K562 (cell line): ENCODE measurements at regions not wholly inside any gene's neighbourhood (a gene's known extent, or its start where the extent isn't known, plus 50 kb on each side); places are given as distances from the start of the nearest gene placed in this dataset.

Experiments used
- ATAC-seq: fragments of 200-7000 bp; cut with Tn5 transposase; 3 replicates; pipeline ENCODE4 v1.9.1; 2020; ENCODE audit warnings: moderate library complexity
- BruUV-seq: library from RNA; stranded (reverse); fragments of 400-500 nt; replicated peaks from 2 replicates; lab custom pipeline; 2021; lab: Mats Ljungman, UMichigan
- CTCF ChIA-PET: fragments of 300-600 bp; formaldehyde crosslinking; extraction: SDS; loops from one replicate; lab custom pipeline; 2021; ENCODE audit warnings: low intra/inter-chr PET ratio; lab: Yijun Ruan, JAX
- POLR2A ChIA-PET: fragments of 300-600, 350-650 bp; sonication (Branson Sonifier 250); formaldehyde crosslinking; extraction: SDS; loops from one replicate; lab custom pipeline; 2021; ENCODE audit warnings: antibody characterized with exemption, inconsistent platforms; lab: Yijun Ruan, JAX
- DNase-seq, 4 experiments: peaks; one replicate each; pipeline versions ENCODE4 v3.0.0 to v3.0.0-alpha.2; 2011 to 2018; ENCODE audit warnings: low spot score in 3 of 4, mixed read lengths in 3 of 4; ENCODE audit errors: extremely low read depth in 1 of 4
- FAIRE-seq: peaks from 2 replicates; lab custom pipeline; 2011; peaks lifted over from hg19 to GRCh38; lab: Jason Lieb, UNC
- H2AFZ ChIP-seq: 2 replicates; pipeline ENCODE4 v1.6.0; 2011; ENCODE audit warnings: low read depth, low read length, control low read depth, inconsistent platforms
- H3K27ac ChIP-seq: fragments of 200-600 bp; 3 replicates; pipeline ENCODE4 v1.8.0; 2011; ENCODE audit warnings: low read depth, mild to moderate bottlenecking, control low read depth, inconsistent platforms, low read length, moderate library complexity, mixed read lengths; ENCODE audit errors: extremely low read depth
- H3K27me3 ChIP-seq, 2 experiments: fragments of 300-600 bp in 1 of 2; 2 replicates in 1 of 2; 3 replicates in 1 of 2; pipeline versions ENCODE4 v1.6.0 to v1.8.0; 2011; ENCODE audit warnings: inconsistent platforms in 2 of 2, low read length in 2 of 2, mild to moderate bottlenecking in 1 of 2, mixed read lengths in 1 of 2, moderate library complexity in 1 of 2; ENCODE audit not compliant: control insufficient read depth in 2 of 2, insufficient read depth in 2 of 2
- H3K36me3 ChIP-seq: fragments of 300-600 bp; 3 replicates; pipeline ENCODE4 v1.8.0; 2011; ENCODE audit warnings: mild to moderate bottlenecking, low read length, inconsistent platforms; ENCODE audit not compliant: control insufficient read depth, insufficient read depth
- H3K4me1 ChIP-seq, 2 experiments: fragments of 200-600 bp in 1 of 2; replicated peaks in 1 of 2; 2 replicates in 1 of 2; 3 replicates in 1 of 2; pipeline versions ENCODE4 v1.5.1 to v1.8.0; 2011; ENCODE audit warnings: inconsistent platforms in 2 of 2, low read length in 2 of 2, mild to moderate bottlenecking in 1 of 2, mixed read lengths in 1 of 2, moderate library complexity in 1 of 2; ENCODE audit not compliant: control insufficient read depth in 2 of 2, insufficient read depth in 2 of 2
- H3K4me2 ChIP-seq: 2 replicates; pipeline ENCODE4 v1.6.1; 2011; ENCODE audit warnings: low read length, control low read depth, inconsistent platforms, mixed read lengths; ENCODE audit not compliant: insufficient read depth
- H3K4me3 ChIP-seq: fragments of 200-600 bp; sonication (generic), shearing (Covaris generic); 2 replicates; pipeline ENCODE4 v1.5.1; 2016; ENCODE audit warnings: control low read depth, inconsistent platforms
- H3K79me2 ChIP-seq: fragments of 200-600 bp; 3 replicates; pipeline ENCODE4 v1.8.0; 2011; ENCODE audit warnings: low read length, inconsistent platforms; ENCODE audit not compliant: control insufficient read depth, insufficient read depth
- H3K9ac ChIP-seq, 2 experiments: 2 replicates each; pipeline versions ENCODE4 v1.6.0 to v1.6.1; 2011; ENCODE audit warnings: low read depth in 2 of 2, low read length in 2 of 2, control low read depth in 1 of 2, inconsistent platforms in 1 of 2, mild to moderate bottlenecking in 1 of 2, mixed read lengths in 1 of 2; ENCODE audit not compliant: insufficient read depth in 1 of 2
- H3K9me1 ChIP-seq: one replicate; pipeline ENCODE4 v1.6.0; 2011; ENCODE audit warnings: inconsistent platforms, mild to moderate bottlenecking, low read length, moderate library complexity; ENCODE audit not compliant: control insufficient read depth, insufficient read depth
- H3K9me3 ChIP-seq: replicated peaks from 2 replicates; pipeline ENCODE4 v1.5.1; 2011; ENCODE audit warnings: low read depth, low read length, inconsistent platforms; ENCODE audit not compliant: control insufficient read depth, insufficient read depth
- H4K20me1 ChIP-seq: replicated peaks from 2 replicates; pipeline ENCODE4 v1.6.1; 2011; ENCODE audit warnings: low read length, inconsistent platforms, mixed read lengths; ENCODE audit not compliant: control insufficient read depth, insufficient read depth
- BCOR ChIP-seq: fragments of 450-650 bp; IDR thresholded peaks from 2 replicates; pipeline ENCODE4 v1.6.1; 2016
- CTBP1 ChIP-seq: fragments of 450-650 bp; IDR thresholded peaks from 2 replicates; pipeline ENCODE4 v1.6.1; 2016; ENCODE audit warnings: borderline replicate concordance
- ERF ChIP-seq: fragments of 450-650 bp; formaldehyde crosslinking; IDR thresholded peaks from 2 replicates; pipeline ENCODE4 v1.4.0; 2020; ENCODE audit warnings: mild to moderate bottlenecking, mixed read lengths
- LEF1 ChIP-seq: fragments of 450-650 bp; IDR thresholded peaks from 2 replicates; pipeline ENCODE4 v1.6.1; 2016; ENCODE audit warnings: mild to moderate bottlenecking
- PHF8 ChIP-seq: fragments of 200-600 bp; sonication (generic); IDR thresholded peaks from 2 replicates; pipeline ENCODE4 v1.6.1; 2012; ENCODE audit warnings: mixed run types, mild to moderate bottlenecking, inconsistent platforms, low read length, moderate library complexity, borderline replicate concordance
- POLR2AphosphoS2 ChIP-seq: IDR thresholded peaks from 2 replicates; pipeline ENCODE4 v1.6.1; 2012; ENCODE audit warnings: low read length, improper control_type of control experiment
- POLR2AphosphoS5 ChIP-seq: IDR thresholded peaks from 2 replicates; pipeline ENCODE4 v1.6.1; 2011; ENCODE audit warnings: mild to moderate bottlenecking, low read depth, low read length, moderate library complexity; ENCODE audit not compliant: control insufficient read depth, insufficient read depth
- XRCC4 ChIP-seq: IDR thresholded peaks from one replicate; pipeline ENCODE4 v1.6.1; 2011; ENCODE audit not compliant: insufficient read depth, insufficient read length; ENCODE audit errors: extremely low read depth
- ZBED1 ChIP-seq: IDR thresholded peaks from 2 replicates; pipeline ENCODE4 v1.6.1; 2014
- ZNF408 ChIP-seq: fragments of 250-450 bp; sonication (Bioruptor Pico); IDR thresholded peaks from 2 replicates; pipeline ENCODE4 v1.4.0; 2020; ENCODE audit warnings: low read depth, mild to moderate bottlenecking, moderate library complexity
- ZNF436 ChIP-seq: fragments of 250-450, 450-650 bp; sonication (Bioruptor Pico); formaldehyde crosslinking; IDR thresholded peaks from 2 replicates; pipeline ENCODE4 v1.7.0; 2020; ENCODE audit warnings: mild to moderate bottlenecking
- ZNF766 ChIP-seq: fragments of 200-800 bp; sonication (Bioruptor generic); conservative IDR thresholded peaks from 2 replicates; pipeline ENCODE4 v1.6.1; 2016; ENCODE audit warnings: missing genetic modification characterization, missing compliant biosample characterization
- WGBS: fragments of 100-300 bp; shearing (Covaris generic); methylation state at CpG from one replicate; pipeline ENCODE4 v1.1.6; 2016; ENCODE audit warnings: low coverage, mixed read lengths; ENCODE audit not compliant: insufficient coverage; ENCODE audit errors: missing lambda C conversion rate; 5-methylcytosine and 5-hydroxymethylcytosine counted together
- in situ Hi-C: fragments of 300-500 bp; cut with MboI; formaldehyde crosslinking; loops from 4 replicates; pipeline ENCODE4 v1.15.0; 2018; ENCODE audit warnings: inconsistent platforms, mixed read lengths
- intact Hi-C: fragments of 100-400 bp; cut with micrococcal nuclease; formaldehyde crosslinking; loops from 2 replicates; pipeline ENCODE4 v1.14.2; 2022
- TF ChIP-seq, protein P1 (sequence below): fragments of 250-450 bp; sonication (Bioruptor Pico); IDR thresholded peaks from 2 replicates; pipeline ENCODE4 v1.5.0; 2020; ENCODE audit warnings: mild to moderate bottlenecking, borderline replicate concordance
- TF ChIP-seq, protein P2 (sequence below): fragments of 200-800 bp; sonication (Bioruptor generic); IDR thresholded peaks from 2 replicates; pipeline ENCODE4 v1.6.1; 2017; ENCODE audit warnings: missing genetic modification characterization, missing compliant biosample characterization

DNA sequence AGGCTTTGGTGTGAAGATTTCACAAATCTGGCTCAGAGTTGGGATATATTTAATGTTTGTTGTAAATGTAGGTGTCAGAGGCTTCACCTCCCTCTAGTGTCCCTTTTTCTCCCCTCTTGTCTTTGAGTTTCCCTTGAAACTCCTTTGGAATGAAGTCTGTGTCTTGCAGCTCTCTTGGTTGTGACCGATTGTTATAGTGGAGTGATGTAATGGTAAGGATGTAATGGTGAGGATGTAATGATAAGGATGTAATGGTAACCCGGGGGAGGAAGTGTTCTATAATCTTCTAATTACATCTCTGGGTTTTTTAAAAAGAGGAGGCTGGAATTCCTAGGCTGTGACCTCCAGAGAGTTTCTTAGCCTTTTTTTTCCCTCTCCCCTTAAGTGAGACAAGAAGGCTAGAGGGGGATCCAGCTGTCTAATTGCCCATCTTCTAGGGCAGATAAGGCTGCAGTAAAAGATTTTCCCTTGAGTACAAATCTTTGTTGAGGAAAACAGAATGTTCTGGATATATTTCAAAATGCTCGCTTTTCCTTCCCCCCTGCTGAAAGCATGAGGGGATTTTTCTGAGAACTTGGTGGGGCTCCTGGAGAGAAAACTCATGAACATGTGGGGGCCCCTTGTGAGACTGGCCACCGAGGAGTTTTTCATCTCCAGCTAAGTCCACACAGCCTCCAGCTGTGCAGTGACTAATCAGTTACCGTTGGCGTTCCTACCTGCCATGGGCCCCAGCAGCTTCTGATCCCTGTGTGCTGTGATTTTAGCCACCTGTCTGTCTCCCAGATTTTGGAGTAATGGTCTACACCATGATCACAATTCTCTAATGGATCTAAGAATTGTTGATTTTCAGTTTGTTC is 156.7 kb upstream of the PMEPA1 start:
- Histone ChIP-seq H3K27me3 (peaks cover 3 to 27% of the 10 kb centered on the region in 2 experiments; a peak in 2 of 5 replicates), H3K9me1 (no peaks in the 10 kb centered on the region), H3K4me1 (no peaks in the 10 kb centered on the region), H3K9ac (no peak overlapping the region), H3K36me3 (no peaks in the 10 kb centered on the region), H3K4me3 (no peak overlapping the region), H2AFZ (no peak overlapping the region), H3K9me3 (no peaks in the 10 kb centered on the region), H4K20me1 (no peaks in the 10 kb centered on the region), H3K79me2 (no peaks in the 10 kb centered on the region), H3K27ac (no peak overlapping the region), H3K4me2 (no peak overlapping the region)
- ChIA-PET CTCF (no interaction called here), POLR2A (interaction anchor here (0.6 kb wide), 1 partner anchor 124 kb away, joined by 3 read pairs; no protein-coding TSS in a partner anchor)
- DNase-seq = no peak
- no peak for ATAC-seq
- no peak for TF ChIP-seq ZBED1
- TF ChIP-seq CTBP1 = no peak
- no peak for TF ChIP-seq ZNF436 (CRISPR knock-in tag)
- TF ChIP-seq ZNF766 (CRISPR knock-in tag) = no peak
- TF ChIP-seq XRCC4 = no peak
- TF ChIP-seq PHF8 = no peak
- TF ChIP-seq LEF1 = no peak
- TF ChIP-seq, protein P1, sequence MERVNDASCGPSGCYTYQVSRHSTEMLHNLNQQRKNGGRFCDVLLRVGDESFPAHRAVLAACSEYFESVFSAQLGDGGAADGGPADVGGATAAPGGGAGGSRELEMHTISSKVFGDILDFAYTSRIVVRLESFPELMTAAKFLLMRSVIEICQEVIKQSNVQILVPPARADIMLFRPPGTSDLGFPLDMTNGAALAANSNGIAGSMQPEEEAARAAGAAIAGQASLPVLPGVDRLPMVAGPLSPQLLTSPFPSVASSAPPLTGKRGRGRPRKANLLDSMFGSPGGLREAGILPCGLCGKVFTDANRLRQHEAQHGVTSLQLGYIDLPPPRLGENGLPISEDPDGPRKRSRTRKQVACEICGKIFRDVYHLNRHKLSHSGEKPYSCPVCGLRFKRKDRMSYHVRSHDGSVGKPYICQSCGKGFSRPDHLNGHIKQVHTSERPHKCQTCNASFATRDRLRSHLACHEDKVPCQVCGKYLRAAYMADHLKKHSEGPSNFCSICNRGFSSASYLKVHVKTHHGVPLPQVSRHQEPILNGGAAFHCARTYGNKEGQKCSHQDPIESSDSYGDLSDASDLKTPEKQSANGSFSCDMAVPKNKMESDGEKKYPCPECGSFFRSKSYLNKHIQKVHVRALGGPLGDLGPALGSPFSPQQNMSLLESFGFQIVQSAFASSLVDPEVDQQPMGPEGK (CRISPR knock-in tag) = no peak
- no peak for TF ChIP-seq ZNF408
- no peak for TF ChIP-seq BCOR
- no peak for TF ChIP-seq POLR2AphosphoS5
- TF ChIP-seq, protein P2, sequence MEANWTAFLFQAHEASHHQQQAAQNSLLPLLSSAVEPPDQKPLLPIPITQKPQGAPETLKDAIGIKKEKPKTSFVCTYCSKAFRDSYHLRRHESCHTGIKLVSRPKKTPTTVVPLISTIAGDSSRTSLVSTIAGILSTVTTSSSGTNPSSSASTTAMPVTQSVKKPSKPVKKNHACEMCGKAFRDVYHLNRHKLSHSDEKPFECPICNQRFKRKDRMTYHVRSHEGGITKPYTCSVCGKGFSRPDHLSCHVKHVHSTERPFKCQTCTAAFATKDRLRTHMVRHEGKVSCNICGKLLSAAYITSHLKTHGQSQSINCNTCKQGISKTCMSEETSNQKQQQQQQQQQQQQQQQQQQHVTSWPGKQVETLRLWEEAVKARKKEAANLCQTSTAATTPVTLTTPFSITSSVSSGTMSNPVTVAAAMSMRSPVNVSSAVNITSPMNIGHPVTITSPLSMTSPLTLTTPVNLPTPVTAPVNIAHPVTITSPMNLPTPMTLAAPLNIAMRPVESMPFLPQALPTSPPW (CRISPR knock-in tag) = no peak
- TF ChIP-seq POLR2AphosphoS2 = no peak
- TF ChIP-seq ERF (CRISPR knock-in tag) = no peak
- 1% methylated on average over 5 of the region's 6 CpGs for WGBS
- intact Hi-C loops = no loop called here
- in situ Hi-C loops = no loop called here
- FAIRE-seq = no peak
- no TSS peak for BruUV-seq
